Activated T-cell treated with anti-CD3 and anti-CD28 coated beads for 48 hours (primary cell): ENCODE measurements at regions not wholly inside any gene's neighbourhood (a gene's known extent, or its start where the extent isn't known, plus 50 kb on each side); places are given as distances from the start of the nearest gene placed in this dataset.

Experiments
- DNase-seq: peaks from one replicate; pipeline ENCODE4 v3.0.0-alpha.2; 2020; ENCODE audit warnings: low read depth

DNA sequence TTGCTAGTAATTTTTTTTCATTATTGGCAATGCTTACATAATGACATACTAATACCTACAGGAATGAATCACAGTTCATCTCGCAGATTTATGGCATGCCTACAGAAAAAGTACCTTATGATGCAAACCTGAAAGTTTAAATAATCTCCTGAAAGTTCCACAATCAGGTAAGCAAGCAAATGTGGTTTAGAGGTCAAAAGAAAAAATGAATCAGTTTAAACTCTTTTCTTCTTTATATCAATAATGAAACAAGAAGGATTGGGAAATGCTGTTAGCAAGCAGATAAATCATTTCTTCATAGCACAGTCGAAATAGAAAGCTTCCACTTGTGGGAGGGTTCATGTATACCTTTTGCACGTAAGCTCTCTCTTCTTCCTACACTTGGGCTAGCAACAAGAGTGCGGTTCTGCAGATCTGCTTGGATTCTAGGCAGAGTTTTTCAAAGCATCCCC is 53.7 kb upstream of the MTPN start:
- DNase-seq, result no peak

DNA sequence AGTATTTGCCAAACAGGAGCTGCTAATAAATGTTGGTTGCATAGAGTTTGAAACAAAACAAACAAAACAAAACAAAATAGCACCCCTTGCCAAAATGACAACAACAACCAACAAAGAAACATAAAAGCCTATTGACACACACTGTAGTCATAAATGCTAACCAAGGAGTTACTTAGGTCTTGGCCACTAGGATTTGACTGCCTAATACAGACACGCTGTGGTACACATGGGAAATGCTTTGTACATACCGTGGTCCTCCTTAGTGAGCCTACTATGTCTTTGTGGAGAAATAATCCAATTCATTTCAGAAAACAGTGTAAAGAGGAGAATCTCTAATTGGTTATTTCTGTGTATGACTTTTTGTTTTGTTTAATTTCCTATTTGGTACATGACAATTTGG is 53.2 kb upstream of the MTPN start:
- DNase-seq, result no peak

DNA sequence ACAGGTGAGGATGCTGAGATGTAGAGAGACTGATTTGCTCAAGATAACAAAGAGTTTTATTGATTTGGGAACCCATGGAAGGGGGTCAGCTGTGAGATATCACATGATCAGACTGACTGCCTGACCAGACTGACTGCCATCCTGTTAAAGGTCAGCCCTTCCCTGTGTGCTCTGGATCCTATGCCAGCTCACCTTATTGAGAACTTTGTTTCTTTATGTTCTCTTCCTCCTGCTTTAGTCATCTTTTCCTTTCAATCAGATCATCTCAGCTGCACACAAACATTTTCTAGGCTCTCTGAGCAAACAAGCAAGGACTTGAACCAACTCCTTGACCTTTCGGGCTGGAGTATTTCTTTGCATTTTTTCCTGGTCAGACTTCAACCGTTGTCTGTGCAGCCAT is 50.0 kb upstream of the MTPN start:
- no peak for DNase-seq
